Sciatic nerve (tissue), 2 donors: ENCODE measurements at regions not wholly inside any gene's neighbourhood (a gene's known extent, or its start where the extent isn't known, plus 50 kb on each side); places are given as distances from the start of the nearest gene placed in this dataset.

Experiments used
- ATAC-seq: fragments of 200-7000 bp; cut with Tn5 transposase; one replicate; pipeline ENCODE4 v1.9.1; 2020; ENCODE audit warnings: mild to moderate bottlenecking, moderate library complexity
- DNase-seq: peaks from one replicate; pipeline ENCODE4 v3.0.0-alpha.2; 2020; ENCODE audit warnings: low spot score
- intact Hi-C: fragments of 100-400 bp; cut with DNase I; formaldehyde crosslinking; loops from one replicate; pipeline ENCODE4 v1.14.2; 2022
- donor health status: DM: no; HTN: no; CAD: no.
- donor health status: DM: no; HTN: no; CAD: no.

- DNase-seq, result no peak
- ATAC-seq, result no peak
- intact Hi-C loops, result no loop called here
These were observed 153.6 kb downstream of the CD83 start for GRCh38 chr6:14270925-14271788.

GRCh38 chr6:14271789-14272736, 154.5 kb downstream of the CD83 start:
- DNase-seq (no peak), ATAC-seq (no peak)

GRCh38 chr6:14272737-14273085, 155.1 kb downstream of the CD83 start:
- intact Hi-C loops, result no loop called here
- no peak for ATAC-seq
- DNase-seq, result no peak

More at GRCh38 chr6:14271789-14272736, 154.5 kb downstream of the CD83 start:
- intact Hi-C loops, result no loop called here

GRCh38 chr6:14273191-14273590, 155.6 kb downstream of the CD83 start:
- no peak for DNase-seq
- intact Hi-C loops, result no loop called here
- no peak for ATAC-seq

GRCh38 chr6:14274016-14274415, 156.4 kb downstream of the CD83 start:
- no peak for DNase-seq
- no peak for ATAC-seq
- intact Hi-C loops, result no loop called here

- intact Hi-C loops, result no loop called here
- ATAC-seq (no peak), DNase-seq (no peak)
These were observed 157.2 kb downstream of the CD83 start for GRCh38 chr6:14274546-14275492.

GRCh38 chr6:14275493-14275851, 157.9 kb downstream of the CD83 start:
- intact Hi-C loops, result no loop called here
- DNase-seq (no peak), ATAC-seq (peak; percentile 43)

- DNase-seq, result no peak
- intact Hi-C loops, result no loop called here
- ATAC-seq, result no peak
These were observed 158.5 kb downstream of the CD83 start for GRCh38 chr6:14276071-14276470.

GRCh38 chr6:14276667-14277404, 159.3 kb downstream of the CD83 start:
- intact Hi-C loops, result no loop called here
- ATAC-seq, result peak; percentile 80

GRCh38 chr6:14277405-14277930, 159.9 kb downstream of the CD83 start:
- ATAC-seq, result no peak
- DNase-seq, result no peak
- intact Hi-C loops, result no loop called here

More at GRCh38 chr6:14276667-14277404, 159.3 kb downstream of the CD83 start:
- no peak for DNase-seq

- DNase-seq, result no peak
- intact Hi-C loops, result no loop called here
- ATAC-seq, result no peak
These were observed 160.4 kb downstream of the CD83 start for GRCh38 chr6:14278006-14278405.

GRCh38 chr6:14278446-14278845, 160.9 kb downstream of the CD83 start:
- ATAC-seq (no peak), DNase-seq (no peak)
- intact Hi-C loops, result no loop called here

GRCh38 chr6:14280006-14280510, 162.5 kb downstream of the CD83 start:
- intact Hi-C loops, result no loop called here
- no peak for ATAC-seq
- no peak for DNase-seq

GRCh38 chr6:14280766-14281293, 163.3 kb downstream of the CD83 start:
- intact Hi-C loops, result no loop called here
- ATAC-seq (no peak), DNase-seq (no peak)

- intact Hi-C loops, result no loop called here
- no peak for DNase-seq
- no peak for ATAC-seq
These were observed 164.5 kb downstream of the CD83 start for GRCh38 chr6:14281811-14282660.

- no peak for DNase-seq
- intact Hi-C loops, result no loop called here
- no peak for ATAC-seq
These were observed 165.4 kb downstream of the CD83 start for GRCh38 chr6:14282854-14283505.
